NCI-H510A treated with DMSO at 0.1 percent for 48 hours (cell line): ENCODE measurements at regions not wholly inside any gene's neighbourhood (a gene's known extent, or its start where the extent isn't known, plus 50 kb on each side); places are given as distances from the start of the nearest gene placed in this dataset.
"Not testable (repeated sequence)": the region's sequence is repeated elsewhere in the genome, so short reads cannot be mapped to it uniquely, and the experiment has no call there.

Source experiments
- DNase-seq: peaks from one replicate; lab custom pipeline; 2025; lab: John Stamatoyannopoulos, UW

- DNase-seq = no peak
Observed at GRCh38 chr21:17397703-17398102, 115.1 kb upstream of the CXADR start.

- DNase-seq = not testable (repeated sequence)
Observed at GRCh38 chr21:17398954-17399353, 113.9 kb upstream of the CXADR start.

- DNase-seq = no peak
Observed at GRCh38 chr21:17402937-17403336, 109.9 kb upstream of the CXADR start.

- no peak for DNase-seq
Observed at GRCh38 chr21:17406202-17406601, 106.6 kb upstream of the CXADR start.

GRCh38 chr21:17414766-17415165 lies 98.1 kb upstream of the CXADR start:
- DNase-seq = no peak

- no peak for DNase-seq
Observed at GRCh38 chr21:17416139-17416538, 96.7 kb upstream of the CXADR start.

- no peak for DNase-seq
Observed at GRCh38 chr21:17422931-17423330, 89.9 kb upstream of the CXADR start.

GRCh38 chr21:17427157-17427556 lies 85.7 kb upstream of the CXADR start:
- DNase-seq = no peak

- no peak for DNase-seq
Observed at GRCh38 chr21:17427831-17428483, 84.9 kb upstream of the CXADR start.

- DNase-seq = no peak
Observed at GRCh38 chr21:17428484-17428869, 84.4 kb upstream of the CXADR start.

- no peak for DNase-seq
Observed at GRCh38 chr21:17428980-17429379, 83.9 kb upstream of the CXADR start.

- no peak for DNase-seq
Observed at GRCh38 chr21:17429936-17430335, 82.9 kb upstream of the CXADR start.

GRCh38 chr21:17432732-17433057 lies 80.1 kb upstream of the CXADR start:
- no peak for DNase-seq

- DNase-seq = no peak
Observed at GRCh38 chr21:17433730-17434129, 79.1 kb upstream of the CXADR start.

- no peak for DNase-seq
Observed at GRCh38 chr21:17435565-17436543, 77.0 kb upstream of the CXADR start.

- DNase-seq = no peak
Observed at GRCh38 chr21:17436626-17437111, 76.2 kb upstream of the CXADR start.

GRCh38 chr21:17438635-17439034 lies 74.2 kb upstream of the CXADR start:
- no peak for DNase-seq

- DNase-seq = no peak
Observed at GRCh38 chr21:17440969-17441368, 71.9 kb upstream of the CXADR start.

- no peak for DNase-seq
Observed at GRCh38 chr21:17441370-17441769, 71.5 kb upstream of the CXADR start.

- no peak for DNase-seq
Observed at GRCh38 chr21:17442165-17442564, 70.7 kb upstream of the CXADR start.

- no peak for DNase-seq
Observed at GRCh38 chr21:17444828-17445227, 68.0 kb upstream of the CXADR start.

GRCh38 chr21:17446737-17447136 lies 66.1 kb upstream of the CXADR start:
- no peak for DNase-seq

- DNase-seq = no peak
Observed at GRCh38 chr21:17449701-17450100, 63.1 kb upstream of the CXADR start.
